Smooth muscle cell (in vitro differentiated cells): ENCODE measurements at regions not wholly inside any gene's neighbourhood (a gene's known extent, or its start where the extent isn't known, plus 50 kb on each side); places are given as distances from the start of the nearest gene placed in this dataset.

Experiments used
- DNase-seq: peaks from one replicate; lab custom pipeline; 2025; ENCODE audit not compliant: unreplicated experiment; lab: John Stamatoyannopoulos, UW
- H2AFZ ChIP-seq: fragments of 200-600 bp; sonication (generic); 2 replicates; pipeline ENCODE4 v1.6.0; 2016; ENCODE audit warnings: antibody characterized with exemption, low read depth, mild to moderate bottlenecking
- H3F3A ChIP-seq: fragments of 200-600 bp; sonication (generic); 2 replicates; pipeline ENCODE4 v1.6.0; 2017; ENCODE audit warnings: antibody characterized with exemption, low read depth
- H3K27ac ChIP-seq: fragments of 200-600 bp; sonication (generic); 2 replicates; pipeline ENCODE4 v1.5.1; 2016; ENCODE audit warnings: low read depth, mild to moderate bottlenecking
- H3K27me3 ChIP-seq: fragments of 200-600 bp; sonication (generic); 2 replicates; pipeline ENCODE4 v1.6.1; 2016; ENCODE audit warnings: low read depth, mild to moderate bottlenecking
- H3K36me3 ChIP-seq: fragments of 200-600 bp; sonication (generic); 2 replicates; pipeline ENCODE4 v1.5.1; 2016; ENCODE audit warnings: low read depth
- H3K4me1 ChIP-seq: fragments of 200-600 bp; sonication (generic); 2 replicates; pipeline ENCODE4 v1.5.1; 2016; ENCODE audit warnings: low read depth
- H3K4me2 ChIP-seq: fragments of 200-600 bp; sonication (generic); 2 replicates; pipeline ENCODE4 v1.6.0; 2016; ENCODE audit warnings: mild to moderate bottlenecking
- H3K4me3 ChIP-seq: fragments of 200-600 bp; sonication (generic); 2 replicates; pipeline ENCODE4 v1.5.1; 2016; ENCODE audit warnings: mild to moderate bottlenecking
- H3K79me2 ChIP-seq: fragments of 200-600 bp; sonication (generic); 2 replicates; pipeline ENCODE4 v1.6.0; 2016; ENCODE audit warnings: low read depth, mild to moderate bottlenecking
- H3K9ac ChIP-seq: fragments of 200-600 bp; sonication (generic); 2 replicates; pipeline ENCODE4 v1.6.0; 2016; ENCODE audit warnings: low read depth
- H3K9me3 ChIP-seq: fragments of 200-600 bp; sonication (generic); replicated peaks from 2 replicates; pipeline ENCODE4 v1.5.1; 2016; ENCODE audit warnings: low read depth
- H4K20me1 ChIP-seq: fragments of 200-600 bp; sonication (generic); 2 replicates; pipeline ENCODE4 v1.6.0; 2016; ENCODE audit warnings: low read depth
- WGBS: methylation state at CpG from one replicate; pipeline ENCODE4 v1.1.7; 2016; ENCODE audit warnings: low lambda C conversion rate; 5-methylcytosine and 5-hydroxymethylcytosine counted together
- TF ChIP-seq, protein P1 (sequence below): fragments of 200-600 bp; sonication (generic); IDR thresholded peaks from 2 replicates; pipeline ENCODE4 v1.5.1; 2017; ENCODE audit warnings: borderline replicate concordance, mild to moderate bottlenecking, antibody characterized with exemption; ENCODE audit not compliant: insufficient read depth, poor library complexity, severe bottlenecking

DNA sequence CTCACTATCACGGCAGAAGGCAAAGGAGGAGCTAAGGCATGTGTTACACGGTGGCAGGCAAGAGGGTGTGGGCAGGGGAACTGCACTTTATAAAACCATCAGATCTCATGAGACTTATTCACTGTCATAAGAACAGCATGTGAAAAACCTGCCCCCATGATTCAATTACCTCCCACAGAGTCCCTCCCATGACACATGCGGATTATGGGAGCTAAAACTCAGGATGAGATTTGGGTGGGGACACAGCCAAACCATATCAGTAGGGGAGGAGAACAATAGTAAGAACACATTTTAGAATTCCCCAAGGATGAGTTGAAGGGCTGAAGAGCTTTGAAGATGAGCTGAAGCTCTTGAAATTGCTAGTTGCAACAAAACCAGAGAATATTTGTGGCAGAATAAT is 287.9 kb downstream of the SMARCA2 start:
- H3K27ac ChIP-seq, result no peak overlapping the region
- no peak overlapping the region for H3K4me3 ChIP-seq
- H2AFZ ChIP-seq, result no peak overlapping the region
- H3K79me2 ChIP-seq, result no peaks in the 10 kb centered on the region
- H3K9me3 ChIP-seq, result no peaks in the 10 kb centered on the region
- H3K9ac ChIP-seq, result no peak overlapping the region
- no peaks in the 10 kb centered on the region for H3K27me3 ChIP-seq
- WGBS, result 97% methylated on average over 3 of the region's 3 CpGs
- TF ChIP-seq, protein P1, sequence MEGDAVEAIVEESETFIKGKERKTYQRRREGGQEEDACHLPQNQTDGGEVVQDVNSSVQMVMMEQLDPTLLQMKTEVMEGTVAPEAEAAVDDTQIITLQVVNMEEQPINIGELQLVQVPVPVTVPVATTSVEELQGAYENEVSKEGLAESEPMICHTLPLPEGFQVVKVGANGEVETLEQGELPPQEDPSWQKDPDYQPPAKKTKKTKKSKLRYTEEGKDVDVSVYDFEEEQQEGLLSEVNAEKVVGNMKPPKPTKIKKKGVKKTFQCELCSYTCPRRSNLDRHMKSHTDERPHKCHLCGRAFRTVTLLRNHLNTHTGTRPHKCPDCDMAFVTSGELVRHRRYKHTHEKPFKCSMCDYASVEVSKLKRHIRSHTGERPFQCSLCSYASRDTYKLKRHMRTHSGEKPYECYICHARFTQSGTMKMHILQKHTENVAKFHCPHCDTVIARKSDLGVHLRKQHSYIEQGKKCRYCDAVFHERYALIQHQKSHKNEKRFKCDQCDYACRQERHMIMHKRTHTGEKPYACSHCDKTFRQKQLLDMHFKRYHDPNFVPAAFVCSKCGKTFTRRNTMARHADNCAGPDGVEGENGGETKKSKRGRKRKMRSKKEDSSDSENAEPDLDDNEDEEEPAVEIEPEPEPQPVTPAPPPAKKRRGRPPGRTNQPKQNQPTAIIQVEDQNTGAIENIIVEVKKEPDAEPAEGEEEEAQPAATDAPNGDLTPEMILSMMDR, result no peak
- no peaks in the 10 kb centered on the region for H4K20me1 ChIP-seq
- no peaks in the 10 kb centered on the region for H3F3A ChIP-seq
- no peaks in the 10 kb centered on the region for H3K36me3 ChIP-seq
- no peak overlapping the region for H3K4me2 ChIP-seq
- no peak for DNase-seq
- H3K4me1 ChIP-seq, result no peaks in the 10 kb centered on the region

DNA sequence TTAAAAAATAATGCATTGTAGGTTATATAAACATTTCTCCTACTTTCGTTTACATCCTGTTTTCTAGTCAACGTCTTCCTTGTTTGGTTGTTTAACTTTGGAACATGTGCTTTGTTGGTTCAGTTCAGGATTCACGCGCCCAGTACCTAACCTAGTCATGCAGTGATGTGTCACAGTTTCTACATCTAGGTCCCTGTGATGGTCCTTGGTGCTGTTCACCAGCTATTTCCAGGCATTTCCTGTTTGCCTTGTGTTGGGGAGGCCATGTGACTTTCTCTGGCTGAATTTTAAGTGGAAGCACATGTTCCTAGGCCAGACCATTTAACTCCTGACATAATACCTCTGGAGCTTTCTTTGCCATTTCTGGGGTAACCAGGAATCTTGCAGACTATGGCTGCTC is 292.3 kb downstream of the SMARCA2 start:
- Histone ChIP-seq H3K4me2 (no peak overlapping the region), H3K79me2 (no peaks in the 10 kb centered on the region), H3F3A (no peaks in the 10 kb centered on the region), H3K9me3 (peaks cover 4% of the 10 kb centered on the region), H3K27me3 (no peaks in the 10 kb centered on the region), H3K9ac (no peak overlapping the region), H4K20me1 (no peaks in the 10 kb centered on the region), H3K27ac (no peak overlapping the region), H3K36me3 (peaks cover 4% of the 10 kb centered on the region), H2AFZ (no peak overlapping the region), H3K4me1 (no peaks in the 10 kb centered on the region), H3K4me3 (no peak overlapping the region)
- no peak for DNase-seq
- WGBS, result 60% methylated on average over 4 of the region's 4 CpGs
- TF ChIP-seq, protein P1, result no peak

DNA sequence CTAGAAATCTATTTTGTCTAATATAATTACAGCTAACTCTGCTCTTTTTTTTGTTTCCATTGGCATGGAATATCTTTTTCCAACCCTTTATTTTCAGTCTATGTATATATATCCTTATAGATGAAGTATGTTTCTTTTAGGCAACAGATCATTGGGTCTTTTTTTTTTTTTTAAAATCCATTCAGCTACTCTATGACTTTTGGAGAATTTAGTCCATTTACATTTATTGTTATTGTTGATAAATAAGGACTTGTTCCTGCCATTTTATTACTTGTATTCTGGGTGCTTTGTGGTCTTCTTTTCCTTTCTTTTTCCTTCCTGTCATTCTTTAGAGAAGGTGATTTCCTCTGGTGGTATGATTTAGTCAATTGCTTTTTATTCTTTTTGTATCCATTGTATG is 296.8 kb downstream of the SMARCA2 start:
- H3K79me2 ChIP-seq, result no peaks in the 10 kb centered on the region
- H3K27ac ChIP-seq, result no peak overlapping the region
- TF ChIP-seq, protein P1, result no peak
- no peak overlapping the region for H3K9ac ChIP-seq
- H4K20me1 ChIP-seq, result no peaks in the 10 kb centered on the region
- DNase-seq, result no peak
- H3K4me1 ChIP-seq, result no peaks in the 10 kb centered on the region
- no peaks in the 10 kb centered on the region for H3F3A ChIP-seq
- H3K36me3 ChIP-seq, result peaks cover 4% of the 10 kb centered on the region
- no peak overlapping the region for H2AFZ ChIP-seq
- H3K4me2 ChIP-seq, result no peak overlapping the region
- H3K9me3 ChIP-seq, result peaks cover 9% of the 10 kb centered on the region
- no peaks in the 10 kb centered on the region for H3K27me3 ChIP-seq
- no peak overlapping the region for H3K4me3 ChIP-seq

DNA sequence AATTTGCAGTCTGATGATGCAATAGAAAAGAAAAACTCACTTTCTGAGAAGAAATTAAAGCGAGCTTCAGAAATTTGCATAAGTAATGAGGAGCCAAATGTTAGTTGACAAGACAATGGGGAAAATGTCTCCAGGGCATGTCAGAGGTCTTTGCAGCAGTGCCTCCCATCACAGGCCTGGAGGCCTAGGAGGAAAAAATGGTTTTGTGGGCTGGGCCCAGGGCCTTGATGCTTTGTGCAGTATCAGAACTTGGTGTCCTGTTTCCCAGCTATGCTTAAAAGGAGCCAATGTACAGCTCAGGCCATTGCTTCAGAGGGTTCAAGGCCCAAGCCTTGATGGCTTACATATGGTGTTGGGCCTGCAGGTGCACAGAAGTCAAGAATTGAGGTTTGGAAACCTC is 298.4 kb downstream of the SMARCA2 start:
- no peak overlapping the region for H2AFZ ChIP-seq
- H3K9me3 ChIP-seq, result peaks cover 9% of the 10 kb centered on the region
- no peaks in the 10 kb centered on the region for H3K79me2 ChIP-seq
- no peaks in the 10 kb centered on the region for H3K4me1 ChIP-seq
- H3K27me3 ChIP-seq, result no peaks in the 10 kb centered on the region
- no peak overlapping the region for H3K4me3 ChIP-seq
- H4K20me1 ChIP-seq, result no peaks in the 10 kb centered on the region
- no peaks in the 10 kb centered on the region for H3F3A ChIP-seq
- no peak overlapping the region for H3K27ac ChIP-seq
- no peak overlapping the region for H3K4me2 ChIP-seq
- no peak for DNase-seq
- H3K9ac ChIP-seq, result no peak overlapping the region
- TF ChIP-seq, protein P1, result no peak
- peaks cover 4% of the 10 kb centered on the region for H3K36me3 ChIP-seq
- WGBS, result 86% methylated on average over 1 of the region's 1 CpG
